B cell (primary cell): ENCODE measurements at regions not wholly inside any gene's neighbourhood (a gene's known extent, or its start where the extent isn't known, plus 50 kb on each side); places are given as distances from the start of the nearest gene placed in this dataset.

ENCODE experiments used
- ATAC-seq: fragments of 200-7000 bp; cut with Tn5 transposase; one replicate; pipeline ENCODE4 v1.10.0; 2021; ENCODE audit warnings: low read depth, mild to moderate bottlenecking, moderate number of reproducible peaks, moderate library complexity
- CTCF ChIA-PET: fragments of 350-600 bp; sonication (Branson Sonifier 250); formaldehyde crosslinking; loops from one replicate; lab custom pipeline; 2021; ENCODE audit warnings: antibody characterized with exemption, inconsistent platforms; lab: Charles Lee
- POLR2A ChIA-PET: fragments of 350-600 bp; sonication (Branson Sonifier 250); formaldehyde crosslinking; loops from one replicate; lab custom pipeline; 2021; ENCODE audit warnings: antibody characterized with exemption; lab: Charles Lee
- DNase-seq: peaks from one replicate; pipeline ENCODE4 v3.0.0; 2013
- H2AFZ ChIP-seq: 2 replicates; pipeline ENCODE4 v1.6.1; 2012; ENCODE audit warnings: mild to moderate bottlenecking, low read depth, low read length; ENCODE audit not compliant: insufficient read depth, poor library complexity, severe bottlenecking
- H3K27ac ChIP-seq, 2 donors: 1 replicate in 1 of 2; 2 replicates in 1 of 2; pipeline ENCODE4 v1.5.1; 2012 to 2013; ENCODE audit warnings: low read length in 2 of 2, mild to moderate bottlenecking in 2 of 2, moderate library complexity in 1 of 2
- H3K27me3 ChIP-seq, 4 experiments: fragments of 200-600 bp in 1 of 4; sonication (generic) in 1 of 4; replicated peaks in 1 of 4; 1 replicate in 2 of 4; 2 replicates in 2 of 4; pipeline versions ENCODE4 v1.6.1 to v1.7.0; 2013 to 2016; ENCODE audit warnings: low read length in 3 of 4, mild to moderate bottlenecking in 2 of 4, mixed read lengths in 1 of 4, moderate library complexity in 1 of 4; ENCODE audit not compliant: insufficient read depth in 4 of 4, control insufficient read depth in 3 of 4; ENCODE audit errors: control extremely low read depth in 1 of 4
- H3K36me3 ChIP-seq, 2 experiments: replicated peaks in 1 of 2; 1 replicate in 1 of 2; 2 replicates in 1 of 2; pipeline versions ENCODE4 v1.6.1 to v1.7.1; 2013; ENCODE audit warnings: low read length in 1 of 2; ENCODE audit not compliant: insufficient read depth in 2 of 2, control insufficient read depth in 1 of 2; ENCODE audit errors: control extremely low read depth in 1 of 2, extremely low read depth in 1 of 2
- H3K4me1 ChIP-seq, 2 donors: fragments of 200-600 bp in 1 of 2; sonication (generic) in 1 of 2; 1 replicate in 1 of 2; 2 replicates in 1 of 2; pipeline versions ENCODE4 v1.5.1 to v1.6.1; 2013 to 2017; ENCODE audit warnings: low read length in 2 of 2; ENCODE audit not compliant: control insufficient read depth in 2 of 2, insufficient read depth in 2 of 2
- H3K4me2 ChIP-seq: replicated peaks from 2 replicates; pipeline ENCODE3; 2012; ENCODE audit warnings: mild to moderate bottlenecking, low read depth, low read length; ENCODE audit not compliant: poor library complexity, severe bottlenecking
- H3K4me3 ChIP-seq, 5 experiments: fragments of 200-600 bp in 1 of 5; sonication (generic) in 1 of 5; 1 replicate in 3 of 5; 2 replicates in 2 of 5; pipeline versions ENCODE4 v1.5.1 to v1.7.0; 2011 to 2016; ENCODE audit warnings: low read length in 4 of 5, mild to moderate bottlenecking in 4 of 5, low read depth in 2 of 5, control low read depth in 1 of 5, moderate library complexity in 1 of 5; ENCODE audit not compliant: insufficient read depth in 1 of 5; ENCODE audit errors: control extremely low read depth in 1 of 5, extremely low read depth in 1 of 5
- H3K79me2 ChIP-seq: fragments of 200-600 bp; sonication (generic); one replicate; pipeline ENCODE4 v1.6.0; 2016; ENCODE audit warnings: low read length; ENCODE audit not compliant: control insufficient read depth, insufficient read depth
- H3K9ac ChIP-seq: fragments of 200-600 bp; sonication (generic); 2 replicates; pipeline ENCODE4 v1.6.1; 2017; ENCODE audit warnings: mild to moderate bottlenecking, low read length, moderate library complexity
- H3K9me3 ChIP-seq, 3 donors: one replicate each; pipeline versions ENCODE4 v1.6.1 to v1.7.1; 2013; ENCODE audit warnings: low read length in 2 of 3; ENCODE audit not compliant: control insufficient read depth in 2 of 3, insufficient read depth in 1 of 3; ENCODE audit errors: control extremely low read depth in 1 of 3
- H4K20me1 ChIP-seq: 2 replicates; pipeline ENCODE4 v1.6.0; 2012; ENCODE audit warnings: mild to moderate bottlenecking, low read length; ENCODE audit not compliant: insufficient read depth, control insufficient read depth, poor library complexity, severe bottlenecking
- H3K27ac Mint-ChIP-seq: one replicate; pipeline ENCODE4 v1.8.0; 2021; ENCODE audit warnings: mixed read lengths
- H3K27me3 Mint-ChIP-seq: one replicate; pipeline ENCODE4 v1.8.0; 2021; ENCODE audit warnings: mixed read lengths
- H3K4me1 Mint-ChIP-seq: one replicate; pipeline ENCODE4 v1.8.0; 2021; ENCODE audit warnings: mixed read lengths
- H3K4me3 Mint-ChIP-seq: one replicate; pipeline ENCODE4 v1.8.0; 2021; ENCODE audit warnings: mixed read lengths
- H3K9me3 Mint-ChIP-seq: one replicate; pipeline ENCODE4 v1.8.0; 2022; ENCODE audit warnings: mixed read lengths; ENCODE audit not compliant: insufficient read depth
- CTCF ChIP-seq: fragments of 200-600 bp; IDR thresholded peaks from one replicate; pipeline ENCODE4 v1.8.0; 2022; ENCODE audit warnings: antibody characterized with exemption, mild to moderate bottlenecking
- EZH2 ChIP-seq: IDR thresholded peaks from 2 replicates; pipeline ENCODE4 v1.6.1; 2012; ENCODE audit warnings: borderline replicate concordance, low read depth, mild to moderate bottlenecking, moderate library complexity, low read length; ENCODE audit not compliant: insufficient read depth, poor library complexity, severe bottlenecking
- WGBS: methylation state at CpG from one replicate; pipeline ENCODE4 v1.1.5; 2013; ENCODE audit warnings: missing lambda C conversion rate; ENCODE audit not compliant: insufficient coverage; 5-methylcytosine and 5-hydroxymethylcytosine counted together
- intact Hi-C: fragments of 100-400 bp; cut with micrococcal nuclease; formaldehyde crosslinking; loops from one replicate; pipeline ENCODE4 v1.10.0; 2022

GRCh38 chr18:38811209-38811608 lies 1245.6 kb upstream of the CELF4 start:
- H3K27me3 ChIP-seq: no peaks in the 10 kb centered on the region
- Mint-ChIP-seq H3K4me3 (no peak overlapping the region), H3K4me1 (no peaks in the 10 kb centered on the region), H3K9me3 (no peaks in the 10 kb centered on the region), H3K27me3 (no peaks in the 10 kb centered on the region), H3K27ac (no peak overlapping the region)
- 100% methylated on average over 1 of the region's 2 CpGs for WGBS
- no peaks in the 10 kb centered on the region for H3K9me3 ChIP-seq
- no peak overlapping the region for H3K9ac ChIP-seq
- H2AFZ ChIP-seq: no peak overlapping the region
- no peak overlapping the region for H3K4me3 ChIP-seq
- no peaks in the 10 kb centered on the region for H3K79me2 ChIP-seq
- intact Hi-C loops: no loop called here
- no peak for ATAC-seq
- H3K36me3 ChIP-seq: no peaks in the 10 kb centered on the region
- TF ChIP-seq CTCF: no peak
- TF ChIP-seq EZH2: no peak
- POLR2A ChIA-PET: no interaction called here
- CTCF ChIA-PET: no interaction called here
- DNase-seq: no peak
- no peaks in the 10 kb centered on the region for H4K20me1 ChIP-seq
- no peaks in the 10 kb centered on the region for H3K4me1 ChIP-seq
- H3K4me2 ChIP-seq: no peak overlapping the region
- no peak overlapping the region for H3K27ac ChIP-seq

GRCh38 chr18:38810789-38811188 lies 1245.2 kb upstream of the CELF4 start:
- Histone ChIP-seq H2AFZ (no peak overlapping the region), H3K9ac (no peak overlapping the region), H4K20me1 (no peaks in the 10 kb centered on the region), H3K36me3 (no peaks in the 10 kb centered on the region), H3K79me2 (no peaks in the 10 kb centered on the region), H3K4me1 (no peaks in the 10 kb centered on the region), H3K27me3 (no peaks in the 10 kb centered on the region), H3K9me3 (no peaks in the 10 kb centered on the region), H3K27ac (no peak overlapping the region), H3K4me2 (no peak overlapping the region), H3K4me3 (no peak overlapping the region)
- Mint-ChIP-seq H3K9me3 (no peaks in the 10 kb centered on the region), H3K4me3 (no peak overlapping the region), H3K27ac (no peak overlapping the region), H3K27me3 (no peaks in the 10 kb centered on the region), H3K4me1 (no peaks in the 10 kb centered on the region)
- TF ChIP-seq EZH2 (no peak), CTCF (no peak)
- intact Hi-C loops: no loop called here
- ATAC-seq (no peak), DNase-seq (no peak)
- ChIA-PET CTCF (no interaction called here), POLR2A (no interaction called here)
- no CpG with 5 or more reads among the region's 4 CpGs for WGBS
